HG02884 (cell line): ENCODE measurements at regions not wholly inside any gene's neighbourhood (a gene's known extent, or its start where the extent isn't known, plus 50 kb on each side); places are given as distances from the start of the nearest gene placed in this dataset.

Source experiments
- ATAC-seq: cut with Tn5 transposase; IDR thresholded peaks from one replicate; pipeline ENCODE4 v1.9.1; 2021; ENCODE audit warnings: mild to moderate bottlenecking, moderate library complexity; ENCODE audit not compliant: unreplicated experiment

DNA sequence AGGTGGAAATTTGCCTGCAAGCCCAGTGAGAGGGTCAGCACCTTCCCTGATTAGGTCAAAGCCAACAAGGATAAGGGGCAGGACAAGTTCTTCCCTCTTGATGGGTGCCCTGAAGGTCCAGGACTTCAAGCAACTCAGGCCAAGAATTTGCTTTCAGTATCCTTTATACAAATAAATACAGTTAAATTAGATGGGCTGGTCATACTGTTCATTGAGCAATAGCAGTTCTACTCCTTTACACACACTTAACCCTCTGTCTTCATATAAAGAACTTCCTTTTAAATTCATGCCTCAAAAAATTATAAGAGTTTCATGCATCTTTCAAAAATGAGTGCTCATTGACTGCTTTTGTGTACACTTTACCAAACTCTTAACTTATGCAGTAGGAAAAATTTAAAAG is 392.0 kb downstream of the SPRY1 start:
- no peak for ATAC-seq

GRCh38 chr4:123790681-123791080 is 394.1 kb downstream of the SPRY1 start:
- no peak for ATAC-seq

DNA sequence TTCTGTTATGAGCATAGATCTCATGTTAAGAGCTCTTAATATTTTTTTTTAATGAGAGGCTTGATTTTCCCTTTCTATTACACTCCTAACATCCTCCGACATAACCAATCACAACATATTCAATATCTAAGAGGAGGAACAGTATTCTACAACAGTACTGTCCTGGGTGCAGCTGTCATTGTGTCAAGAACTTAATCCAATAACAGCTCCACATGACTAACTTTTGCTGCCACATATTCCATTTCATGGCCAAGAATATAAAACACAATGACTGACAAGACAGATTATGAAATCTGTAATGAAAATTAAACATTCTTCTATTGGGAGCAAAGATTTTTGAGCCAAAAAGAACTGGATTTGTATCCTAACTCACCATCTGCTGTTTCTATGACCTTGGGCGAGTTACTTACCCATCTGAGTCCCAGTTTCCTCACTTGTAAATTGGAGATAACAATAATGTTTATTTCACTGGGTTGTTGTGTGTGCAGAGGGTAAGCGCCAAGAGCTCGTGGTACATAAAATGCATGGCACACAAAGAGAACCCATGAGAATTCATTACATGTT is 405.6 kb downstream of the SPRY1 start:
- no peak for ATAC-seq

DNA sequence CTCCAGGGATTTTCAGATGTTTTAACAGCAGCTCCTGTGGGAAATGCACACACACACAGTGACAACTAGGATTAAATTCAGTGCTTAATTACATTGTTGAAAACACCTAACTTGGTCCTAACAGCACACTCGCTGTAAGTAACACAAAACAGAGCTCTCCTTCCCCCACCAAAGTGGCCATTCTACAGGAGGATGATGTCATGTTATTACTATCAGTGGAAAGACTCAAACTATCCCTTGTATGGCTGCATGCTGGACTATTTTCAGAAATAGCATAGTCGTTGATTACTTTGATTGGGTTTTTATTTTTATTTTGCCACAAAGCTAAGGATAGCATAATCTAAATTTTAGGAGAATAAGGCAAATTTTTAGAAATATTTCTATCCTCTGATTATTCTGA is 406.3 kb downstream of the SPRY1 start:
- no peak for ATAC-seq

- no peak for ATAC-seq
Measured at GRCh38 chr4:123804196-123804721, 407.7 kb downstream of the SPRY1 start.

DNA sequence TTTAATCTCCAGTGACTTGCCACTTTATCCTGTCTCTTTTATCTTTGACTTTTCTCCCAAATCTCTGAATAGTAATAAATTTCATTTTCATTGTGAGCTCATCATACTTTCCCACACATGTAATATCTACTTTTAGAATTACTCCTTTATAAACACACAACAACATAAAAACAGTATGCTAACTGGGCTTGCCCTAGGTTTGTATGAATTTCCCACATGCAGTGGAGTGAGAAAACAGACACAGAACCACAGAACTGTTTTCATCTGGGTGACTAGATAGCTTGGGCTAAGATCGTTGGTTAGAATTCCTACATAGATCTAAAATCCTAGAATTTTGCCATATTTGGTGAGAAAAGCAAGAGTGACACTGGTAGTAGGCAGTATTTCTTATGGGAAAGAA is 409.5 kb downstream of the SPRY1 start:
- ATAC-seq: no peak

GRCh38 chr4:123807187-123807586 is 410.6 kb downstream of the SPRY1 start:
- ATAC-seq: no peak

GRCh38 chr4:123807866-123808265 is 411.3 kb downstream of the SPRY1 start:
- no peak for ATAC-seq

DNA sequence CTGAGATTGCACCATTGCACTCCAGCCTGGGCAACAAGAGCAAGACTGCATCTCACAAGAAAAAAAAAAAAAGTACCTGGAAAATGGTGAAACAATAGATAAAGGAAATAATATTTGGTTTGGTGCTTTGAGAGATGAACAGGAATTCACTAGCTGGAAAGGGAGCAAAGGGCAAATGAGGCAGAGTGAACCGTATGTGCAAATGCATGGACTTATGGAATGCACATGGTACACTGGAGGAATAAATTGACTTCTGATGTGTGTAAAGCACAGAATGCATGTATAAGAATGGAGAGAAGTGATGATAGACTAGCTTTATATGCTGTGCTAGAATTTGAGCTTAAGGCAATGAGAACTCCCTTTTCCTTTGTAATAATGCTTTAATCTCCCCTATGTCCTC is 413.3 kb downstream of the SPRY1 start:
- no peak for ATAC-seq

GRCh38 chr4:123812066-123812390 is 415.4 kb downstream of the SPRY1 start:
- ATAC-seq: no peak

- ATAC-seq: no peak
Measured at GRCh38 chr4:123813901-123814300, 417.3 kb downstream of the SPRY1 start.

DNA sequence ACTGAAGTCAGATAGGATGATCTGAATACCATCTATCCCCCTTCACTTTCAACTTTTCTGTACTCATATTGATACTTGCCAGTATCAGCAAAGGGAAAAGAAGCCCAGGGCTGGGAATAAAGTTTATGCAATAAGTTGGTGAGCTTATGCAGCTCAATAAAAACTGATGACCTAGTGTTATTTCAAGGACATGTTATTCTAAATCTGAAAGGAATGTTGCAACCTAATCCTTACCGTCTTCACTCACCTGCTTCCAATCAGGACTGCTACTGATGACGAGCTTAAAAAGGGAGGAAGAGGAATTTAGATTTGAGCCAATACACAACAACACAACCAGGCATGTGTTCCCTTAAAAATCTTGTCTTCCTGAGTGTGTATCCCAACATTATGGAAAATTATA is 419.9 kb downstream of the SPRY1 start:
- ATAC-seq: no peak

GRCh38 chr4:123817025-123817688 is 420.6 kb downstream of the SPRY1 start:
- no peak for ATAC-seq

DNA sequence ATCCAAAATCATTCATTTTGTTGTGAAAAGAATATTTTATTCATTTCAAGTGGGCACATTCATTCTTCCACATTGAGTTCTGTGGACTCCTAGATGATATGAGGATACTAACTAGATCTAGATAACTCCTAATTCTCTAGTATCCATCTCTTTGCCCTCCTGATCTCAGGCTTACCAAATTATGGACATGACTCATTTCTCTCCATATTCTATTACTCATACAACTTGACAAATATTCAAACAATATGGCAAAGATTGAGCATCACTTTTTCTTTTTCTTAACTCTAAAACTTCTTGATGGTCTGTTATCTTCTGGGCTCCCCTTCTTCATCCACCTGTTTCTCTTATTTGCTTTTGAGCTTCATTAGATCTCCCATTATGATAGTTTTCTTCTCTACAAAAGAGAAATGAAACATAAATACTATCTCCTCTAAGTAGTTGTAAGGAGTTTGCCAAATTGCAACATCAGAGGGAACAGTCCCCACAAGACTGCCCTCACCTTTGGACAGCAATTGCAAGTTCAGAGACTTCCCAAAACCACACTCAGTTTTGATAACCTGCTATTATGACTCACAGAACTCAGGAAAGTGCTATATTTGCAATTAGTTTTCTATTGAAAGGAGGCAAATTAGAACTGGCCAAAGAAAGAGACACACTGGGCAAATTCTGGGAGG is 422.9 kb downstream of the SPRY1 start:
- no peak for ATAC-seq

GRCh38 chr4:123821861-123822260 is 425.3 kb downstream of the SPRY1 start:
- ATAC-seq: no peak

DNA sequence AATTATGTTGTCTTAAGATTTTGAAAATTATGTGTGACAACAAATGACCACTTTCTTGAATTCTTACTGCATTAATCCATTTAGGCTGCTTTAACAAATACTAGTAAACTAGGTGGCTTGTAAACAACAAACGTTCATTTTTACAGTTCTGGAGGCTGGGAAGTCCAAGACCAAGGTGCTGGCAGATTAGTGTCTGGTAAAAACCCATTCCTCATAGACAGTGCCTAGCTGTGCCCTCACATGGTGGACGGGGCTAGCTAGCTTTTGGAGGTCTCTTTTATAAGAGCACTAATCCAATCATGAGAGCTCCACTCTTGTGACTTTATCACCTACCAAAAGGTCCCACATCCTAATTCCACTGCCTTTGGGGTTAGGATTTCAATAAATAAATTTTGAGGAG is 425.8 kb downstream of the SPRY1 start:
- ATAC-seq: no peak

- no peak for ATAC-seq
Measured at GRCh38 chr4:123823244-123823643, 426.6 kb downstream of the SPRY1 start.

- ATAC-seq: no peak
Measured at GRCh38 chr4:123824524-123824923, 427.9 kb downstream of the SPRY1 start.

- ATAC-seq: no peak
Measured at GRCh38 chr4:123825596-123826291, 429.1 kb downstream of the SPRY1 start.

GRCh38 chr4:123826896-123827295 is 430.3 kb downstream of the SPRY1 start:
- ATAC-seq: no peak

DNA sequence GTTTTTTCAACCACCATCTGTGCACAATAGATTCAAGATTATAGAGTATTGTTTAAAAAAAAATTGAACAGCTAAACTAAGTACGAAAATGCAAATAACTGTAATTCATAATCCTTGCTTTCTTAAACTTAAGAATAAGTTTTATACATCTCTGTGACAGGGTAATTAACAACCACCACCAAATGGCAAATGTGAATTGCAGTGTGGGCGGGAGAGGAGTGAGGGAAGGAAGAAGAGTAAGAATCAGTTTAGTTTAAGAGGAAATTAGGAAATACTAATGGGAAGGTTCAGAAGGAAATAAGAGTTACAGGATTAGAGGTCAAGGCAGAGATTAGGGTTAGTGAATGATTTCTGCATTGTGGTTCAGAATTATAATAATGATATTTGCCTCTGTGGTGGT is 430.9 kb downstream of the SPRY1 start:
- no peak for ATAC-seq

DNA sequence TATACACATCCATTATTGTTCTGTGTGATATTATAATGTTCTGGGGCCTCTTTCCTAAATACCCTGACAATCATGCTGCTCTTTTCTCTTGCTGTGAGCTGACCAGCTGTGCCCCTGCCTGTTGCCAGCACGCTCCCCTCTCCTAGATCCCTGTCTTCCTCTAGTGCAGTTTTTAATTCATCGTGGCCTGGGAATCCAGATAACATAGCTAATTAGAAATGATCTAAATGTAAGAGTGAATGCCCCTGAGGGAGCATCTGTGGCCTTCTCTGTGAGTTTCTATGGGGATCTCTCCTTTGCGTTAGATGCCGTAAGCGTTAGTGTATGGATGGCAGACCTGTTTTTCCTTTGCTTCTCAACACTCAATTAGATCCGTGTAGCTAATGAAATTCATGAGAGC is 434.3 kb downstream of the SPRY1 start:
- ATAC-seq: no peak
